GM12878 (cell line): ENCODE measurements at regions not wholly inside any gene's neighbourhood (a gene's known extent, or its start where the extent isn't known, plus 50 kb on each side); places are given as distances from the start of the nearest gene placed in this dataset.
A peak's percentile ranks its signal among the peaks of the same experiment; 100 is the strongest.

Experiments used
- ATAC-seq: fragments of 200-7000 bp; cut with Tn5 transposase; 3 replicates; pipeline ENCODE4 v1.9.1; 2020; ENCODE audit warnings: mild to moderate bottlenecking, moderate library complexity
- BruUV-seq: library from RNA; stranded (reverse); fragments of 400-500 nt; replicated peaks from 2 replicates; lab custom pipeline; 2021; lab: Mats Ljungman, UMichigan
- CTCF ChIA-PET: fragments of 300-600 bp; sonication (Branson Sonifier 250); formaldehyde crosslinking; extraction: SDS; loops from one replicate; lab custom pipeline; 2021; ENCODE audit warnings: inconsistent platforms; lab: Yijun Ruan, JAX
- POLR2A ChIA-PET: fragments of 350-600 bp; formaldehyde crosslinking; extraction: SDS; loops from one replicate; lab custom pipeline; 2021; ENCODE audit warnings: inconsistent platforms; lab: Charles Lee
- RAD21 ChIA-PET: fragments of 300-600 bp; sonication (Branson Sonifier 250); formaldehyde crosslinking; loops from one replicate; lab custom pipeline; 2023; ENCODE audit warnings: antibody characterized with exemption; ENCODE audit not compliant: unreplicated experiment; lab: Charles Lee
- SMC1A ChIA-PET: fragments of 300-600 bp; sonication (Branson Sonifier 250); formaldehyde crosslinking; loops from one replicate; lab custom pipeline; 2023; ENCODE audit not compliant: unreplicated experiment, uncharacterized antibody; lab: Charles Lee
- DNase-seq: peaks from one replicate; pipeline ENCODE4 v3.0.0-alpha.2; 2011; ENCODE audit warnings: low read depth, low spot score
- FAIRE-seq: peaks from 3 replicates; lab custom pipeline; 2011; peaks lifted over from hg19 to GRCh38; lab: Jason Lieb, UNC
- H2AFZ ChIP-seq: 2 replicates; pipeline ENCODE4 v1.6.0; 2011; ENCODE audit warnings: low read depth, low read length, control low read depth; ENCODE audit not compliant: control insufficient read depth
- H3K27ac ChIP-seq: 2 replicates; pipeline ENCODE4 v1.5.1; 2011; ENCODE audit warnings: control low read depth; ENCODE audit not compliant: control insufficient read depth, insufficient read depth
- H3K27me3 ChIP-seq, 2 experiments: replicated peaks in 1 of 2; 2 replicates each; pipeline versions ENCODE4 v1.6.0 to v1.6.1; 2011; ENCODE audit warnings: low read length in 1 of 2; ENCODE audit not compliant: control insufficient read depth in 2 of 2, insufficient read depth in 2 of 2
- H3K36me3 ChIP-seq, 2 experiments: 2 replicates each; pipeline ENCODE4 v1.5.1; 2011; ENCODE audit warnings: low read length in 1 of 2; ENCODE audit not compliant: control insufficient read depth in 2 of 2, insufficient read depth in 2 of 2
- H3K4me1 ChIP-seq: 2 replicates; pipeline ENCODE4 v1.6.1; 2011; ENCODE audit warnings: mild to moderate bottlenecking, low read length, moderate library complexity, mixed read lengths; ENCODE audit not compliant: control insufficient read depth, insufficient read depth
- H3K4me2 ChIP-seq: 2 replicates; pipeline ENCODE4 v1.6.0; 2011; ENCODE audit warnings: control low read depth; ENCODE audit not compliant: control insufficient read depth, insufficient read depth
- H3K4me3 ChIP-seq: fragments of 200-600 bp; sonication (generic); 2 replicates; pipeline ENCODE4 v1.5.1; 2016
- H3K79me2 ChIP-seq: 2 replicates; pipeline ENCODE4 v1.6.0; 2011; ENCODE audit warnings: low read length; ENCODE audit not compliant: control insufficient read depth, insufficient read depth
- H3K9ac ChIP-seq: 2 replicates; pipeline ENCODE4 v1.8.0; 2011; ENCODE audit warnings: low read length, control low read depth, mixed read lengths; ENCODE audit not compliant: control insufficient read depth, insufficient read depth
- H3K9me3 ChIP-seq: replicated peaks from 3 replicates; pipeline ENCODE4 v1.5.1; 2011; ENCODE audit warnings: mild to moderate bottlenecking, low read length; ENCODE audit not compliant: control insufficient read depth, insufficient read depth
- H4K20me1 ChIP-seq: 2 replicates; pipeline ENCODE4 v1.6.0; 2011; ENCODE audit not compliant: control insufficient read depth, insufficient read depth
- ASH2L ChIP-seq: fragments of 300-600, 200-600 bp; sonication (generic); IDR thresholded peaks from 2 replicates; pipeline ENCODE4 v1.6.1; 2017; ENCODE audit warnings: low read depth, mild to moderate bottlenecking, borderline replicate concordance
- ATF7 ChIP-seq: fragments of 450-650 bp; IDR thresholded peaks from 2 replicates; pipeline ENCODE4 v1.6.1; 2016; ENCODE audit warnings: low read depth, mild to moderate bottlenecking
- CHD1 ChIP-seq: IDR thresholded peaks from 2 replicates; pipeline ENCODE4 v1.6.1; 2012; ENCODE audit warnings: low read depth, low read length, improper control_type of control experiment
- CHD2 ChIP-seq: IDR thresholded peaks from 2 replicates; pipeline ENCODE4 v1.6.1; 2011; ENCODE audit warnings: low read depth, low read length, improper control_type of control experiment, borderline replicate concordance
- EP300 ChIP-seq, 2 experiments: fragments of 150-350 bp in 1 of 2; IDR thresholded peaks; 2 replicates each; pipeline ENCODE4 v1.6.1; 2011 to 2012; ENCODE audit warnings: low read depth in 2 of 2, low read length in 2 of 2, borderline replicate concordance in 1 of 2, improper control_type of control experiment in 1 of 2, inconsistent platforms in 1 of 2; ENCODE audit not compliant: control insufficient read depth in 1 of 2
- HCFC1 ChIP-seq: fragments of 150-350 bp; IDR thresholded peaks from 2 replicates; pipeline ENCODE4 v1.6.1; 2014; ENCODE audit warnings: low read length
- HDGF ChIP-seq: fragments of 450-650 bp; IDR thresholded peaks from 2 replicates; pipeline ENCODE4 v1.6.1; 2016; ENCODE audit warnings: antibody characterized with exemption
- IKZF1 ChIP-seq: fragments of 450-650 bp; conservative IDR thresholded peaks from 2 replicates; pipeline ENCODE4 v1.6.1; 2017; ENCODE audit warnings: antibody characterized with exemption, mild to moderate bottlenecking
- IKZF2 ChIP-seq, 2 experiments: fragments of 450-650 bp; IDR thresholded peaks; 2 replicates each; pipeline ENCODE4 v1.6.1; 2017; ENCODE audit warnings: mild to moderate bottlenecking in 2 of 2, moderate library complexity in 2 of 2
- MEF2B ChIP-seq: fragments of 450-650 bp; IDR thresholded peaks from 2 replicates; pipeline ENCODE4 v1.6.1; 2018; ENCODE audit warnings: mild to moderate bottlenecking, moderate library complexity; ENCODE audit not compliant: partially characterized antibody, poor library complexity, severe bottlenecking
- MTA2 ChIP-seq: fragments of 450-650 bp; IDR thresholded peaks from 2 replicates; pipeline ENCODE4 v1.6.1; 2016; ENCODE audit warnings: low read depth, mild to moderate bottlenecking, moderate library complexity
- NR2F1 ChIP-seq: fragments of 450-650 bp; conservative IDR thresholded peaks from 2 replicates; pipeline ENCODE4 v1.6.1; 2017; ENCODE audit warnings: mild to moderate bottlenecking
- PBX3 ChIP-seq: IDR thresholded peaks from 2 replicates; pipeline ENCODE4 v1.6.1; 2011; ENCODE audit warnings: mild to moderate bottlenecking, low read depth, low read length, moderate library complexity; ENCODE audit not compliant: insufficient replicate concordance
- PML ChIP-seq: IDR thresholded peaks from 2 replicates; pipeline ENCODE4 v1.6.1; 2012; ENCODE audit warnings: low read length, inconsistent platforms
- POLR2AphosphoS2 ChIP-seq: IDR thresholded peaks from 2 replicates; pipeline ENCODE4 v1.6.1; 2011; ENCODE audit warnings: low read depth, mild to moderate bottlenecking, low read length, improper control_type of control experiment, moderate library complexity
- RAD21 ChIP-seq: IDR thresholded peaks from 2 replicates; pipeline ENCODE4 v1.6.1; 2011; ENCODE audit warnings: mild to moderate bottlenecking, low read depth, low read length, moderate library complexity; ENCODE audit not compliant: insufficient read depth
- SKIL ChIP-seq: fragments of 450-650 bp; IDR thresholded peaks from 2 replicates; pipeline ENCODE4 v1.6.1; 2017; ENCODE audit warnings: mild to moderate bottlenecking, low read depth, inconsistent platforms; ENCODE audit not compliant: poor library complexity, severe bottlenecking
- TBL1XR1 ChIP-seq: IDR thresholded peaks from 2 replicates; pipeline ENCODE4 v1.6.1; 2012; ENCODE audit warnings: low read depth, low read length, improper control_type of control experiment
- YY1 ChIP-seq: IDR thresholded peaks from 2 replicates; pipeline ENCODE4 v1.6.1; 2011; ENCODE audit warnings: low read depth, mild to moderate bottlenecking, low read length
- ZNF217 ChIP-seq: fragments of 450-650 bp; IDR thresholded peaks from 2 replicates; pipeline ENCODE4 v1.6.1; 2017; ENCODE audit warnings: antibody characterized with exemption, mild to moderate bottlenecking
- ZNF24 ChIP-seq: fragments of 450-650 bp; IDR thresholded peaks from 2 replicates; pipeline ENCODE4 v1.6.1; 2017; ENCODE audit warnings: antibody characterized with exemption, mild to moderate bottlenecking
- ZNF384 ChIP-seq: IDR thresholded peaks from 2 replicates; pipeline ENCODE4 v1.6.1; 2012; ENCODE audit warnings: low read depth, mild to moderate bottlenecking, low read length, improper control_type of control experiment, borderline replicate concordance
- WGBS: methylation state at CpG from one replicate; pipeline ENCODE4 v1.1.6; 2016; ENCODE audit warnings: low lambda C conversion rate; ENCODE audit not compliant: insufficient replicate concordance, insufficient coverage; ENCODE audit errors: missing lambda C conversion rate; 5-methylcytosine and 5-hydroxymethylcytosine counted together
- in situ Hi-C: fragments of 300-500 bp; cut with MboI; formaldehyde crosslinking; loops from 9 replicates; pipeline ENCODE4 v1.14.3; 2018; ENCODE audit warnings: mixed read lengths
- intact Hi-C: fragments of 100-400 bp; cut with micrococcal nuclease; formaldehyde crosslinking; loops from one replicate; pipeline ENCODE4 v1.14.2; 2022; ENCODE audit not compliant: unreplicated experiment

GRCh38 chr5:162496100-162496808 is 428.7 kb downstream of the GABRG2 start:
- Histone ChIP-seq H3K9me3 (no peaks in the 10 kb centered on the region), H4K20me1 (no peaks in the 10 kb centered on the region), H3K27ac (no peak overlapping the region), H3K4me3 (no peak overlapping the region), H3K4me1 (no peaks in the 10 kb centered on the region), H3K4me2 (no peak overlapping the region), H3K27me3 (no peaks in the 10 kb centered on the region), H3K9ac (no peak overlapping the region), H2AFZ (no peak overlapping the region), H3K79me2 (no peaks in the 10 kb centered on the region), H3K36me3 (no peaks in the 10 kb centered on the region)
- SMC1A ChIA-PET = interaction anchor here (0.5 to 1.5 kb wide), 9 partner anchors 14 to 893 kb away, joined by 3 to 4 read pairs (median 3); no protein-coding TSS in a partner anchor
- in situ Hi-C loops = no loop called here
- ATAC-seq (peak; percentile 90), FAIRE-seq (no peak), DNase-seq (no peak)
- 7% methylated on average over 5 of the region's 5 CpGs for WGBS
- POLR2A ChIA-PET = no interaction called here
- RAD21 ChIA-PET = interaction anchor here (1.2 kb wide), 1 partner anchor 208 kb away, joined by 3 read pairs; no protein-coding TSS in a partner anchor
- intact Hi-C loops = no loop called here
- BruUV-seq = no TSS peak
- CTCF ChIA-PET = interaction anchor here (0.7 to 1.3 kb wide), 2 partner anchors 9 to 11 kb away, joined by 3 read pairs; no protein-coding TSS in a partner anchor
- TF ChIP-seq IKZF2 (IDR thresholded peaks at IDR 0.05) (peak; percentile 51 to 61; a peak in 2 of 4 replicates), EP300 (IDR thresholded peaks at IDR 0.05; ENCODE audit: borderline replicate concordance in 1 of 2, control insufficient read depth in 1 of 2, low read depth in 2 of 2, low read length in 2 of 2) (peak; percentile 19 to 39; a peak in 2 of 4 replicates), RAD21 (no peak), MEF2B (peak; percentile 80), PBX3 (no peak), ZNF217 (peak; percentile 73; the same call in 1 of the 2 replicates), TBL1XR1 (peak; percentile 55; the same call in 1 of the 2 replicates), ZNF384 (peak; percentile 63; the same call in 1 of the 2 replicates), SKIL (peak; percentile 73), IKZF1 (0 out of 2 replicates have a peak, but pooled peaks have one; percentile 36), ATF7 (peak; percentile 63), ZNF24 (0 out of 2 replicates have a peak, but pooled peaks have one; percentile 13), NR2F1 (0 out of 2 replicates have a peak, but pooled peaks have one; percentile 21), ASH2L (no peak), PML (no peak), CHD2 (peak; percentile 19; the same call in 1 of the 2 replicates), HCFC1 (no peak), HDGF (no peak), CHD1 (no peak), MTA2 (peak; percentile 63; the same call in 1 of the 2 replicates), YY1 (no peak), POLR2AphosphoS2 (no peak)
